Smooth muscle cell (in vitro differentiated cells): ENCODE measurements at regions not wholly inside any gene's neighbourhood (a gene's known extent, or its start where the extent isn't known, plus 50 kb on each side); places are given as distances from the start of the nearest gene placed in this dataset.
A peak's percentile ranks its signal among the peaks of the same experiment; 100 is the strongest.

Experiments
- DNase-seq: peaks from one replicate; lab custom pipeline; 2025; ENCODE audit not compliant: unreplicated experiment; lab: John Stamatoyannopoulos, UW
- H2AFZ ChIP-seq: fragments of 200-600 bp; sonication (generic); 2 replicates; pipeline ENCODE4 v1.6.0; 2016; ENCODE audit warnings: antibody characterized with exemption, low read depth, mild to moderate bottlenecking
- H3F3A ChIP-seq: fragments of 200-600 bp; sonication (generic); 2 replicates; pipeline ENCODE4 v1.6.0; 2017; ENCODE audit warnings: antibody characterized with exemption, low read depth
- H3K27ac ChIP-seq: fragments of 200-600 bp; sonication (generic); 2 replicates; pipeline ENCODE4 v1.5.1; 2016; ENCODE audit warnings: low read depth, mild to moderate bottlenecking
- H3K27me3 ChIP-seq: fragments of 200-600 bp; sonication (generic); 2 replicates; pipeline ENCODE4 v1.6.1; 2016; ENCODE audit warnings: low read depth, mild to moderate bottlenecking
- H3K36me3 ChIP-seq: fragments of 200-600 bp; sonication (generic); 2 replicates; pipeline ENCODE4 v1.5.1; 2016; ENCODE audit warnings: low read depth
- H3K4me1 ChIP-seq: fragments of 200-600 bp; sonication (generic); 2 replicates; pipeline ENCODE4 v1.5.1; 2016; ENCODE audit warnings: low read depth
- H3K4me2 ChIP-seq: fragments of 200-600 bp; sonication (generic); 2 replicates; pipeline ENCODE4 v1.6.0; 2016; ENCODE audit warnings: mild to moderate bottlenecking
- H3K4me3 ChIP-seq: fragments of 200-600 bp; sonication (generic); 2 replicates; pipeline ENCODE4 v1.5.1; 2016; ENCODE audit warnings: mild to moderate bottlenecking
- H3K79me2 ChIP-seq: fragments of 200-600 bp; sonication (generic); 2 replicates; pipeline ENCODE4 v1.6.0; 2016; ENCODE audit warnings: low read depth, mild to moderate bottlenecking
- H3K9ac ChIP-seq: fragments of 200-600 bp; sonication (generic); 2 replicates; pipeline ENCODE4 v1.6.0; 2016; ENCODE audit warnings: low read depth
- H3K9me3 ChIP-seq: fragments of 200-600 bp; sonication (generic); replicated peaks from 2 replicates; pipeline ENCODE4 v1.5.1; 2016; ENCODE audit warnings: low read depth
- H4K20me1 ChIP-seq: fragments of 200-600 bp; sonication (generic); 2 replicates; pipeline ENCODE4 v1.6.0; 2016; ENCODE audit warnings: low read depth
- CTCF ChIP-seq: fragments of 200-600 bp; sonication (generic); IDR thresholded peaks from 2 replicates; pipeline ENCODE4 v1.5.1; 2017; ENCODE audit warnings: borderline replicate concordance, mild to moderate bottlenecking, antibody characterized with exemption; ENCODE audit not compliant: insufficient read depth, poor library complexity, severe bottlenecking
- WGBS: methylation state at CpG from one replicate; pipeline ENCODE4 v1.1.7; 2016; ENCODE audit warnings: low lambda C conversion rate; 5-methylcytosine and 5-hydroxymethylcytosine counted together

DNA sequence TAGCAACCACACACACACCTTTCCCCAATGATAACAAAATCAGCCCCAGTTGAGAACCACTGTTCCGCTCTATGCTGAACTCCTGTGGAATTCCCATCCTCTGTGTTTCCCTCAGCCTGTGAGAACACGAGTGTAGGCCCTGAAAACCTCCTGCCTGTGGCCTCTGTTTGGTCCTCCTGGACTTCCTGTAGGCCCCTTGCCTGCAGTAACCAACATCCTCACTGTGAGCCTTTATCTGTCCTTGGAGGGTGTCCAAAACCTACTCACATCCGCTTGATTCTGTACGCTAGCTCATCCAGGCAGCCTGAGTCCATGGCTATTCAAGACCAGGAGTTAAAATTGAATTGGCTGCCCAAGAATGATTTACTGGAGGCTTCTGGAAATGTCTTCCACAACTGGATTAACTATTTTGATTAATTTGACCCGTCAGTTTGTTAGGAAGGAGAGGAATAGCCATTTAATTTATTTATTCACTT is 149.8 kb downstream of the AKR1D1 start:
- H3K9me3 ChIP-seq = no peaks in the 10 kb centered on the region
- WGBS = 54% methylated on average over 5 of the region's 5 CpGs
- DNase-seq = no peak

GRCh38 chr7:138226745-138227279 is 150.6 kb downstream of the AKR1D1 start:
- no peaks in the 10 kb centered on the region for H3K27me3 ChIP-seq
- WGBS = 96% methylated on average over 4 of the region's 4 CpGs
- H3F3A ChIP-seq = no peaks in the 10 kb centered on the region
- no peak for TF ChIP-seq CTCF
- H3K9ac ChIP-seq = no peak overlapping the region
- H3K36me3 ChIP-seq = no peaks in the 10 kb centered on the region
- no peaks in the 10 kb centered on the region for H3K79me2 ChIP-seq
- H3K4me3 ChIP-seq = no peak overlapping the region
- no peaks in the 10 kb centered on the region for H4K20me1 ChIP-seq
- peaks cover 15% of the 10 kb centered on the region for H3K4me1 ChIP-seq
- no peak for DNase-seq
- H2AFZ ChIP-seq = no peak overlapping the region
- peak overlapping the region; percentile 25 for H3K4me2 ChIP-seq
- no peaks in the 10 kb centered on the region for H3K9me3 ChIP-seq
- peak overlapping the region; percentile 35 for H3K27ac ChIP-seq

More for the DNA sequence above, 149.8 kb downstream of the AKR1D1 start:
- no peaks in the 10 kb centered on the region for H3F3A ChIP-seq
- no peak overlapping the region for H3K4me3 ChIP-seq
- TF ChIP-seq CTCF = no peak
- peak overlapping the region; percentile 35 for H3K27ac ChIP-seq
- H3K79me2 ChIP-seq = no peaks in the 10 kb centered on the region
- H4K20me1 ChIP-seq = no peaks in the 10 kb centered on the region
- peak overlapping the region; percentile 51 for H2AFZ ChIP-seq
- peaks cover 15% of the 10 kb centered on the region for H3K4me1 ChIP-seq
- H3K36me3 ChIP-seq = no peaks in the 10 kb centered on the region
- H3K4me2 ChIP-seq = peak overlapping the region; percentile 20
- H3K9ac ChIP-seq = no peak overlapping the region
- no peaks in the 10 kb centered on the region for H3K27me3 ChIP-seq

- H2AFZ ChIP-seq = no peak overlapping the region
- H3K4me2 ChIP-seq = no peak overlapping the region
- no peaks in the 10 kb centered on the region for H3K9me3 ChIP-seq
- H3F3A ChIP-seq = no peaks in the 10 kb centered on the region
- H3K36me3 ChIP-seq = no peaks in the 10 kb centered on the region
- no peak for DNase-seq
- no peak overlapping the region for H3K4me3 ChIP-seq
- no peak overlapping the region for H3K9ac ChIP-seq
- no peaks in the 10 kb centered on the region for H4K20me1 ChIP-seq
- no peaks in the 10 kb centered on the region for H3K79me2 ChIP-seq
- no peaks in the 10 kb centered on the region for H3K27me3 ChIP-seq
- H3K27ac ChIP-seq = no peak overlapping the region
- no peak for TF ChIP-seq CTCF
- H3K4me1 ChIP-seq = peaks cover 9% of the 10 kb centered on the region
- WGBS = 89% methylated on average over 7 of the region's 7 CpGs
Measured at GRCh38 chr7:138228119-138228518, 151.9 kb downstream of the AKR1D1 start.

DNA sequence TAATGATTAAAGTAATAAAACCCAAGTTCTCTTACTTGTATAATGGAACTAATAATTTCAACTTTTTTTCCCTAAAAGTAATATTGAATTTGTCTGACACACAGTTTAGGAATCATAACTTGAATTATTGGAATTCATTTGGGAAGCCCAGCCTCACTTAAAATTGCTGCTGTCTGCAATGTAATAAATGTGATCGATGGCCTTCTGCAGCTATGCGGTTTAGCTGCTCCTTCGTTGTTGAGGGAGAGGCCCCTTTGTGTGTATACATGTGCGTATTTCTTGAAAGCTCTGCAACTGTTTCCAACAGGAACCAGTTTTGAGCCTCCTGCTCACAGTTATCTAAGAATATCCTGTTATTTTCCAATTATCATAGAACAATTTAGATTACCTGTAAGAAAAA is 152.5 kb downstream of the AKR1D1 start:
- H4K20me1 ChIP-seq = no peaks in the 10 kb centered on the region
- WGBS = 79% methylated on average over 4 of the region's 4 CpGs
- H3K27me3 ChIP-seq = no peaks in the 10 kb centered on the region

More for the DNA sequence above, 152.5 kb downstream of the AKR1D1 start:
- H3K4me1 ChIP-seq = peaks cover 9% of the 10 kb centered on the region
- no peak overlapping the region for H3K9ac ChIP-seq
- H3K4me3 ChIP-seq = no peak overlapping the region
- no peaks in the 10 kb centered on the region for H3F3A ChIP-seq
- H3K79me2 ChIP-seq = no peaks in the 10 kb centered on the region
- H3K4me2 ChIP-seq = no peak overlapping the region
- no peaks in the 10 kb centered on the region for H3K36me3 ChIP-seq
- TF ChIP-seq CTCF = no peak
- H3K27ac ChIP-seq = no peak overlapping the region
- H2AFZ ChIP-seq = peak overlapping the region; percentile 63
- no peaks in the 10 kb centered on the region for H3K9me3 ChIP-seq
- DNase-seq = no peak
